Suprapubic skin (tissue), 4 donors: ENCODE measurements at regions not wholly inside any gene's neighbourhood (a gene's known extent, or its start where the extent isn't known, plus 50 kb on each side); places are given as distances from the start of the nearest gene placed in this dataset.

Experiments
- DNase-seq, 2 donors: peaks; one replicate each; pipeline ENCODE4 v3.0.0-alpha.2; 2019; ENCODE audit warnings: low spot score in 2 of 2
- H3K27ac ChIP-seq: fragments of 200-600 bp; sonication (generic); one replicate; pipeline ENCODE4 v1.5.1; 2019
- H3K27me3 ChIP-seq: fragments of 200-600 bp; sonication (generic); one replicate; pipeline ENCODE4 v1.5.1; 2019
- H3K36me3 ChIP-seq: fragments of 200-600 bp; sonication (generic); one replicate; pipeline ENCODE4 v1.5.1; 2019
- H3K4me1 ChIP-seq: fragments of 200-600 bp; sonication (generic); one replicate; pipeline ENCODE4 v1.5.1; 2019
- H3K4me3 ChIP-seq: fragments of 200-600 bp; sonication (generic); one replicate; pipeline ENCODE4 v1.5.1; 2019; ENCODE audit warnings: mild to moderate bottlenecking
- H3K9me3 ChIP-seq: fragments of 200-600 bp; sonication (generic); one replicate; pipeline ENCODE4 v1.5.1; 2019
- EP300 ChIP-seq: sonication (generic); formaldehyde crosslinking; IDR thresholded peaks from one replicate; pipeline ENCODE4 v1.6.1; 2017; ENCODE audit warnings: antibody characterized with exemption
- POLR2A ChIP-seq, 2 donors: fragments of 450-650 bp; IDR thresholded peaks; one replicate each; pipeline ENCODE4 v1.6.1; 2017; ENCODE audit warnings: antibody characterized with exemption in 2 of 2, mild to moderate bottlenecking in 2 of 2, moderate library complexity in 2 of 2
- POLR2AphosphoS5 ChIP-seq, 3 donors: sonication (generic); formaldehyde crosslinking; IDR thresholded peaks; one replicate each; pipeline ENCODE4 v1.6.1; 2017; ENCODE audit warnings: antibody characterized with exemption in 3 of 3
- WGBS: methylation state at CpG from one replicate; pipeline ENCODE4 v1.1.5; 2018; 5-methylcytosine and 5-hydroxymethylcytosine counted together
- TF ChIP-seq, protein P1 (sequence below), 2 donors: fragments of 200-600 bp in 1 of 2; fragments of 450-650 bp in 1 of 2; sonication (generic) in 1 of 2; IDR thresholded peaks; one replicate each; pipeline ENCODE4 v1.5.1; 2016 to 2019; ENCODE audit warnings: antibody characterized with exemption in 2 of 2, mild to moderate bottlenecking in 1 of 2, moderate library complexity in 1 of 2

DNA sequence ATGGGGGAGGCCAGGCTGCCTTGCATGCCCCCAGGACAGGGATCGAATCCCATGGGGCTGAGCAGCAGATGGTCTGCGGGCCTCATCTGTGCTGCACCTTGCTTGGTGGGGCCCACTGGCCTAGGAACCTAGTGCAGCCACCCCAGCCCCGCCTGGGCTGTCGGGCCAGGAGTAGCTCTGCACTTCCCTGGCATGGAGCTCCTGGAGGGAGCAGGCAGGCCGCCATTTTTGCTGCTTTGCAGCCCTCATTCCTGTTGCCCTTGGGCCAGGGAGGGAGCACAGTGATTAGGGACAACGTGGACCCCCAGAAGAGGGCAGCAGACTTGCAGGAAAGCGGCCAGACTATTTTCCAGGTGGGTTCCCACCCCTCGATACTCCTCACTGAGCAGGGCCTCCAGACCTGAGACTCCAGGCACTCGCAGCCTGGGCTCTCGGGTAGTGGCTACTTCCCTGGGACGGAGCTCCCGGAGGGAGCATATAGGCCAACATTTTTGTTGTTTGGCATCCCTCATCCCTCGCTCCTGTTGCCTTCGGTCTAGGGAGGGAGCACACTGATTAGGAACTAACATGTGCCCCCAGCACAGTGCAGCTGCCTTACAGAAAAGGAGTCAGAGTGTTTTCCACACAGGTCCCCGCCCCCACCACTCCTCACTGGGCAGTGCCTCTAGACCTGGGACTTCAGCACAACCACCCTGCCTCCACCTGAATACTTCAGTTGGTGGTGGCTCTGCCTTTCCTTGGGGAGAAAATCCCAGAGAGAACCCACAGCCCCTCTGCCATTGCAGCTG, 99.5 kb downstream of the MAIP1 start:
- no peak for DNase-seq
- H3K9me3 ChIP-seq: no peaks in the 10 kb centered on the region
- peaks cover 3% of the 10 kb centered on the region for H3K27me3 ChIP-seq
- H3K4me3 ChIP-seq: no peak overlapping the region
- H3K36me3 ChIP-seq: no peaks in the 10 kb centered on the region
- no peak overlapping the region for H3K27ac ChIP-seq
- no peaks in the 10 kb centered on the region for H3K4me1 ChIP-seq
- WGBS: 93% methylated on average over 7 of the region's 15 CpGs
- TF ChIP-seq POLR2A (IDR thresholded peaks at IDR 0.05): no peak
- TF ChIP-seq POLR2AphosphoS5 (IDR thresholded peaks at IDR 0.05): no peak
- TF ChIP-seq, protein P1, sequence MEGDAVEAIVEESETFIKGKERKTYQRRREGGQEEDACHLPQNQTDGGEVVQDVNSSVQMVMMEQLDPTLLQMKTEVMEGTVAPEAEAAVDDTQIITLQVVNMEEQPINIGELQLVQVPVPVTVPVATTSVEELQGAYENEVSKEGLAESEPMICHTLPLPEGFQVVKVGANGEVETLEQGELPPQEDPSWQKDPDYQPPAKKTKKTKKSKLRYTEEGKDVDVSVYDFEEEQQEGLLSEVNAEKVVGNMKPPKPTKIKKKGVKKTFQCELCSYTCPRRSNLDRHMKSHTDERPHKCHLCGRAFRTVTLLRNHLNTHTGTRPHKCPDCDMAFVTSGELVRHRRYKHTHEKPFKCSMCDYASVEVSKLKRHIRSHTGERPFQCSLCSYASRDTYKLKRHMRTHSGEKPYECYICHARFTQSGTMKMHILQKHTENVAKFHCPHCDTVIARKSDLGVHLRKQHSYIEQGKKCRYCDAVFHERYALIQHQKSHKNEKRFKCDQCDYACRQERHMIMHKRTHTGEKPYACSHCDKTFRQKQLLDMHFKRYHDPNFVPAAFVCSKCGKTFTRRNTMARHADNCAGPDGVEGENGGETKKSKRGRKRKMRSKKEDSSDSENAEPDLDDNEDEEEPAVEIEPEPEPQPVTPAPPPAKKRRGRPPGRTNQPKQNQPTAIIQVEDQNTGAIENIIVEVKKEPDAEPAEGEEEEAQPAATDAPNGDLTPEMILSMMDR (IDR thresholded peaks at IDR 0.05): no peak
- no peak for TF ChIP-seq EP300

DNA sequence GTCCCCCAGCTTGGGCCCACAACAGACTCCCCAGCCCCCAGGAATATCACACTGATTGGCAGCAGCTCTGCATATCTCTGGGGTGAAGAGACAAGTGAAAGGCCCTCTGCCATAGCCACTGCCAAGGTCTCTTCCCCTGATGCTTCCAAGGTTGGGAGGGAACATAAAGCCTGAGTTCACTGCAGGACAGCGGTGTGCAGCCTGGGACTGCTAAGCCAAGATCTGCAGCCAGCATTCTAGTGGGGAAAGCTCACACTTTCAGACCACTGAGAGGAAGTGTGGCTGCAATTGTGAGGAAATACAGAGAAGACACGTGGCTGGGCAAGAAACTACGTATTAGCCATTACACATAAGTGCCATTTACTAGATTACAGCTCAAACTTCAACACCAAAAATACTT, 100.7 kb downstream of the MAIP1 start:
- Histone ChIP-seq H3K36me3 (no peaks in the 10 kb centered on the region), H3K27me3 (peaks cover 3% of the 10 kb centered on the region), H3K9me3 (no peaks in the 10 kb centered on the region), H3K27ac (no peak overlapping the region), H3K4me1 (no peaks in the 10 kb centered on the region), H3K4me3 (no peak overlapping the region)
- TF ChIP-seq POLR2A (IDR thresholded peaks at IDR 0.05) (no peak), POLR2AphosphoS5 (IDR thresholded peaks at IDR 0.05) (no peak), EP300 (no peak)
- TF ChIP-seq, protein P1 (IDR thresholded peaks at IDR 0.05): no peak
- WGBS: 52% methylated on average over 3 of the region's 3 CpGs
- no peak for DNase-seq

DNA sequence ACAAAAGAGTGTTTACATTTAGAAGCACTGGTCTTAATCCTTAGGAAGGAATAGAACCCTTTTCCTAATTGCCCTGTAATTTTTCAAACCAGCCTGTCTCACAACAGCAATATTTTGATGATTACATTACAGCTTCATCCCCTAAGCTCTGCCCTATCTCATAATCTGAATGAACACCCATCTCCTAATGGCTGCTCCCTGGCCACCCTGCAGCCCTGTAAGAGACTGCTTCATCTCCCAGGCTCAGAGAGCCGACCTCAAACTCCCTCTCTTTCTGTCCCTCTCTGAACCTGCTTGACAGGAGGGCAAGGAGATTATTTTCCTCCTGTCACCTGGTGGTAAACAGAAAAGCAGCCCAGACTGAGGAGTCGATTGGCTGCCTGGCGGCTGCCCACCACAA, 107.8 kb downstream of the MAIP1 start:
- Histone ChIP-seq H3K4me1 (no peaks in the 10 kb centered on the region), H3K4me3 (no peak overlapping the region), H3K27ac (no peak overlapping the region), H3K36me3 (no peaks in the 10 kb centered on the region), H3K27me3 (no peaks in the 10 kb centered on the region), H3K9me3 (no peaks in the 10 kb centered on the region)
- 86% methylated on average over 3 of the region's 3 CpGs for WGBS
- no peak for DNase-seq
- TF ChIP-seq POLR2A (IDR thresholded peaks at IDR 0.05): no peak
- TF ChIP-seq, protein P1 (IDR thresholded peaks at IDR 0.05): no peak
- TF ChIP-seq POLR2AphosphoS5 (IDR thresholded peaks at IDR 0.05): no peak
- no peak for TF ChIP-seq EP300

DNA sequence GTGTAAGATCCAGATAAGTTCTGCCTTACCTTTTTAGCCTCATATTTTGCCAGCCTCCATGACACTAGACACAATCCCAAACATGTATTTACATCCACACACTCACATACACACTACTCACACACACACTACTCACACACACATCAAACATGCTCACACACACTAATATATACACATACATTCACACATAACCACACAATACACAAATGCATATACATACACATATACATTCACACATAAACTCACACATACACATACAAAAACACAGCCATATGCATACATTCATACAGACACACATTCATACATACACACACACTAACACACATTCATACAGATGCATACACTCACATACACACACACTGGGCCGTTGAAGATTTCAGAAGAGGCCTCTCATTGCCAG, 109.5 kb downstream of the MAIP1 start:
- DNase-seq: no peak
- H3K27ac ChIP-seq: no peak overlapping the region
- no peaks in the 10 kb centered on the region for H3K9me3 ChIP-seq
- no peak for TF ChIP-seq EP300
- TF ChIP-seq, protein P1 (IDR thresholded peaks at IDR 0.05): no peak
- TF ChIP-seq POLR2AphosphoS5 (IDR thresholded peaks at IDR 0.05): no peak
- no peak for TF ChIP-seq POLR2A (IDR thresholded peaks at IDR 0.05)
- no peaks in the 10 kb centered on the region for H3K36me3 ChIP-seq
- H3K4me1 ChIP-seq: no peaks in the 10 kb centered on the region
- no peaks in the 10 kb centered on the region for H3K27me3 ChIP-seq
- WGBS: 81% methylated on average over 1 of the region's 1 CpG
- no peak overlapping the region for H3K4me3 ChIP-seq

DNA sequence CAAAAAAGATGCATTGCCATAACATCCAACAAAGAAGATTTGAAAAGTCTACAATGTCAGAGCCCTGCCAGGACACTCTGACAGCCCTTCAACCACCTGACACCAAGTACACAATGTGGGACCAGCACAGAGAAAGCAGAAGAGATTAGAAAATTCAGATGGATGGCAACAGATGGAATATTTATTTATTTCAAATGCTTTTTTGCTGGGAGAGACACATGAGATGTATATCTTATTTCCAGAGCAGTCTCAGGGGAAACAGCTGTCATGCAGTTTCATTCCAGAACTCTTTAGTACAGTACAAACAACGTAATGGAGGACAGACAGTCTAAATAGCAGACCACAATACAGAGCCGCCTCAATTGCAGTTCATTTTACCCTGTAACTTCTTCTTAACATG, 110.1 kb downstream of the MAIP1 start:
- no peaks in the 10 kb centered on the region for H3K4me1 ChIP-seq
- H3K27me3 ChIP-seq: no peaks in the 10 kb centered on the region
- TF ChIP-seq, protein P1 (IDR thresholded peaks at IDR 0.05): no peak
- no peak for DNase-seq
- H3K36me3 ChIP-seq: no peaks in the 10 kb centered on the region
- H3K27ac ChIP-seq: no peak overlapping the region
- 57% methylated on average over 2 of the region's 2 CpGs for WGBS
- H3K9me3 ChIP-seq: no peaks in the 10 kb centered on the region
- H3K4me3 ChIP-seq: no peak overlapping the region
